ENCODE measurements at regions not wholly inside any gene's neighbourhood (a gene's known extent, or its start where the extent isn't known, plus 50 kb on each side); places are given as distances from the start of the nearest gene placed in this dataset.

DNA sequence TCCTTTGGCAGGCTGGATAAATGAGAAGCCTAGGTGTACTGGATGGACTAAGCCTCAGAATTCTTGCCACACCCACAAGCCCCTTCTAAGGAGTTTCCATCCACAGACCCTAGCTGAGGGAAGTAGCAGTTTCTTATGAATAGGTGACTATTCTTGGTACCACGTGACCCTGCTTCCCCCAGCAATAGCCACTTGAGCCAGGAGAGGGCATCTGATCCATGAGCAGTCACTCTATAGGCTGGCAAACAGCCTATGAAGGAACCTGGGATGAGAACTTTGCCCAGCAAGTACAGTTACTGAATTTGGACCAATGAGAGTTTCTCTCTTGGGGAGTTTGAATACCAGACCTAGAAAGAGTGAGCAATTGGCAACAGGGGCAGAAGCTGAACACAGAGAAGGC is 84.0 kb downstream of the RTL9 start:
- BruUV-seq (replicated peaks): no TSS peak
- Histone ChIP-seq H3K36me3 (ENCODE audit: control insufficient read depth in 2 of 2, extremely low read depth in 1 of 2, insufficient read depth in 2 of 2, low read length in 2 of 2) (no peaks in the 10 kb centered on the region), H3K4me2 (ENCODE audit: insufficient read depth, low read length) (no peak overlapping the region), H3K27me3 (ENCODE audit: control insufficient read depth in 2 of 2, insufficient read depth in 2 of 2, low read length in 2 of 2) (peaks cover 3 to 5% of the 10 kb centered on the region in 2 experiments), H3K9ac (replicated peaks; ENCODE audit: extremely low read depth, insufficient read depth, low read length) (no peak overlapping the region), H2AFZ (ENCODE audit: low read depth, low read length) (no peak overlapping the region), H3K9me1 (replicated peaks; ENCODE audit: control insufficient read depth, extremely low read depth, insufficient read depth, low read length) (no peaks in the 10 kb centered on the region), H3K4me3 (replicated peaks in 1 of 3; ENCODE audit: insufficient read depth in 1 of 3, low read depth in 1 of 3, low read length in 3 of 3) (no peak overlapping the region), H3K79me2 (ENCODE audit: control insufficient read depth, insufficient read depth, low read length) (no peaks in the 10 kb centered on the region), H4K20me1 (replicated peaks; ENCODE audit: control insufficient read depth, extremely low read depth, insufficient read depth, low read length) (no peaks in the 10 kb centered on the region), H3K9me3 (replicated peaks; ENCODE audit: control insufficient read depth, insufficient read depth, low read length) (no peaks in the 10 kb centered on the region), H3K27ac (ENCODE audit: insufficient read depth, low read depth, low read length) (no peak overlapping the region), H3K4me1 (ENCODE audit: control insufficient read depth, extremely low read depth, insufficient read depth, low read length) (no peaks in the 10 kb centered on the region)
- FAIRE-seq (no peak), DNase-seq (ENCODE audit: low read depth, low spot score) (peak; percentile 1)
- intact Hi-C loops (cut with micrococcal nuclease) (no loop called here), dilution Hi-C loops (cut with MboI; ENCODE audit: extremely low pct_ligation_motif_present, low sequenced_read_pairs) (no loop called here)
- CTCF ChIA-PET: no interaction called here
- POLR2A ChIA-PET: no interaction called here
- TF ChIP-seq GATA2 (IDR thresholded peaks at IDR 0.05; ENCODE audit: insufficient read depth, insufficient read length, low read depth, low read length): no peak
- TF ChIP-seq, protein P1, sequence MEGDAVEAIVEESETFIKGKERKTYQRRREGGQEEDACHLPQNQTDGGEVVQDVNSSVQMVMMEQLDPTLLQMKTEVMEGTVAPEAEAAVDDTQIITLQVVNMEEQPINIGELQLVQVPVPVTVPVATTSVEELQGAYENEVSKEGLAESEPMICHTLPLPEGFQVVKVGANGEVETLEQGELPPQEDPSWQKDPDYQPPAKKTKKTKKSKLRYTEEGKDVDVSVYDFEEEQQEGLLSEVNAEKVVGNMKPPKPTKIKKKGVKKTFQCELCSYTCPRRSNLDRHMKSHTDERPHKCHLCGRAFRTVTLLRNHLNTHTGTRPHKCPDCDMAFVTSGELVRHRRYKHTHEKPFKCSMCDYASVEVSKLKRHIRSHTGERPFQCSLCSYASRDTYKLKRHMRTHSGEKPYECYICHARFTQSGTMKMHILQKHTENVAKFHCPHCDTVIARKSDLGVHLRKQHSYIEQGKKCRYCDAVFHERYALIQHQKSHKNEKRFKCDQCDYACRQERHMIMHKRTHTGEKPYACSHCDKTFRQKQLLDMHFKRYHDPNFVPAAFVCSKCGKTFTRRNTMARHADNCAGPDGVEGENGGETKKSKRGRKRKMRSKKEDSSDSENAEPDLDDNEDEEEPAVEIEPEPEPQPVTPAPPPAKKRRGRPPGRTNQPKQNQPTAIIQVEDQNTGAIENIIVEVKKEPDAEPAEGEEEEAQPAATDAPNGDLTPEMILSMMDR (IDR thresholded peaks at IDR 0.05; ENCODE audit: extremely low read depth in 1 of 2, insufficient read depth in 1 of 2, low read depth in 1 of 2, low read length in 2 of 2): peak in 1 of 2 donors; percentile 15

DNA sequence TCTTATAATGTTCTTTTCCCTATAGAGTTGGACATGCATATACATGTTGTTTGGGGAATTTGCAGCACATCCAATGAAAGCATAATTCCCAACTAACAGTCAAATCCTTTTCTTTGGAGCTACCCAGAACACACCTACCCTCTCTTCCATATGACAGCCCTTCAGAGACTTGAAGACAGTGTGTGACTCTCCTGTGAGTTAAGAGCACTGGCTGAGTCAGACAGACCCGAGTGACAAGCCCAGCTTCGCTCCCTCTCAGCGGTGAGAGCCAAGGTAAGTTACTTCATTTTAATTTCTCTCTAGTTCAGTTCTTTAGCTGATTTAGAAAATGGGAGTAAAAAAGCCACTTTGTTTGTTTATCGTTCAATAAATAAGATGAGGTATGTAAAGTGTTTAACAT is 86.3 kb downstream of the RTL9 start:
- no peak overlapping the region for H2AFZ ChIP-seq (ENCODE audit: low read depth, low read length)
- no peak overlapping the region for H3K4me2 ChIP-seq (ENCODE audit: insufficient read depth, low read length)
- intact Hi-C loops (cut with micrococcal nuclease): no loop called here
- no peak overlapping the region for H3K27ac ChIP-seq (ENCODE audit: insufficient read depth, low read depth, low read length)
- dilution Hi-C loops (cut with MboI; ENCODE audit: extremely low pct_ligation_motif_present, low sequenced_read_pairs): no loop called here
- ChIA-PET CTCF (interaction anchor here (2.6 kb wide), 1 partner anchor 402 kb away, joined by 15 read pairs; no protein-coding TSS in a partner anchor), POLR2A (no interaction called here)
- H3K4me1 ChIP-seq (ENCODE audit: control insufficient read depth, extremely low read depth, insufficient read depth, low read length): no peaks in the 10 kb centered on the region
- H3K9me3 ChIP-seq (replicated peaks; ENCODE audit: control insufficient read depth, insufficient read depth, low read length): no peaks in the 10 kb centered on the region
- no peaks in the 10 kb centered on the region for H3K36me3 ChIP-seq (ENCODE audit: control insufficient read depth in 2 of 2, extremely low read depth in 1 of 2, insufficient read depth in 2 of 2, low read length in 2 of 2)
- no peak for FAIRE-seq
- H3K79me2 ChIP-seq (ENCODE audit: control insufficient read depth, insufficient read depth, low read length): no peaks in the 10 kb centered on the region
- no peak for DNase-seq (ENCODE audit: low read depth, low spot score)
- H3K9me1 ChIP-seq (replicated peaks; ENCODE audit: control insufficient read depth, extremely low read depth, insufficient read depth, low read length): no peaks in the 10 kb centered on the region
- no peaks in the 10 kb centered on the region for H4K20me1 ChIP-seq (replicated peaks; ENCODE audit: control insufficient read depth, extremely low read depth, insufficient read depth, low read length)
- no peak overlapping the region for H3K4me3 ChIP-seq (replicated peaks in 1 of 3; ENCODE audit: insufficient read depth in 1 of 3, low read depth in 1 of 3, low read length in 3 of 3)
- peaks cover 3 to 5% of the 10 kb centered on the region in 2 experiments for H3K27me3 ChIP-seq (ENCODE audit: control insufficient read depth in 2 of 2, insufficient read depth in 2 of 2, low read length in 2 of 2)
- no peak overlapping the region for H3K9ac ChIP-seq (replicated peaks; ENCODE audit: extremely low read depth, insufficient read depth, low read length)
- TF ChIP-seq, protein P1 (IDR thresholded peaks at IDR 0.05; ENCODE audit: extremely low read depth in 1 of 2, insufficient read depth in 1 of 2, low read depth in 1 of 2, low read length in 2 of 2): no peak
- TF ChIP-seq EZH2 (IDR thresholded peaks at IDR 0.05; ENCODE audit: borderline replicate concordance, low read depth, low read length, severe bottlenecking) (no peak), POLR2A (IDR thresholded peaks at IDR 0.05; ENCODE audit: low read depth, low read length) (no peak), FOS (IDR thresholded peaks at IDR 0.05; ENCODE audit: borderline replicate concordance, insufficient read depth, low read length) (no peak), POLR2AphosphoS5 (IDR thresholded peaks at IDR 0.05; ENCODE audit: insufficient read depth, low read depth, low read length) (no peak), GATA2 (IDR thresholded peaks at IDR 0.05; ENCODE audit: insufficient read depth, insufficient read length, low read depth, low read length) (no peak), JUN (IDR thresholded peaks at IDR 0.05; ENCODE audit: borderline replicate concordance, insufficient read depth, insufficient read length, low read depth) (no peak), MYC (IDR thresholded peaks at IDR 0.05; ENCODE audit: low read depth, low read length) (no peak)
- TF ChIP-seq, protein P2, sequence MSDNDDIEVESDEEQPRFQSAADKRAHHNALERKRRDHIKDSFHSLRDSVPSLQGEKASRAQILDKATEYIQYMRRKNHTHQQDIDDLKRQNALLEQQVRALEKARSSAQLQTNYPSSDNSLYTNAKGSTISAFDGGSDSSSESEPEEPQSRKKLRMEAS (IDR thresholded peaks at IDR 0.05; ENCODE audit: insufficient read depth, insufficient read length): no peak
- BruUV-seq (replicated peaks): no TSS peak
